CD4-positive, alpha-beta T cell treated with Interleukin-17A for 4 hours (primary cell): ENCODE measurements at regions not wholly inside any gene's neighbourhood (a gene's known extent, or its start where the extent isn't known, plus 50 kb on each side); places are given as distances from the start of the nearest gene placed in this dataset.
A peak's percentile ranks its signal among the peaks of the same experiment; 100 is the strongest.

ENCODE experiments used
- DNase-seq: peaks from one replicate; pipeline ENCODE4 v3.0.0-alpha.2; 2020; ENCODE audit warnings: mixed read lengths

GRCh38 chr1:193555662-193556441 is 369.4 kb upstream of the B3GALT2 start:
- no peak for DNase-seq

- DNase-seq: no peak
These were observed 367.2 kb upstream of the B3GALT2 start for GRCh38 chr1:193553564-193553963.

DNA sequence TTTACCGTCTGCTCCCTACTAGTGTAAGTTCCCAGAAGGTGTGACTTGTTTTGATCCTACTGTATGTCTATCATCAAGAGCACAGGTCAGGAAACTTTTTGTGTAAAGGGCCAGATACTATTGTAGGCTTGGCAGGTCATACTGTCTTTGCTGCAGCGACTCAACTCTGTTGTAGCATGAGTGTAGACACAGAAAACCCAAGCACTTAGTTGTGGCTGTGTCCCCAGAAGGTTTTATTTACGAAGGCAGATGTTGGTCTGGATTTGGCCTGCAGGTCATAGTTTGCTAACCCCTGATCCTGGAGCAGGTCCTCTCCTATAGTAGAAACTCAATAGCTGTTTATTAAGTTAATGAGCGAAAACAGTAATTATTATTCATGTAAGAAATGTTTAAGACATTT is 365.9 kb upstream of the B3GALT2 start:
- DNase-seq: no peak

GRCh38 chr1:193549081-193549480 is 362.7 kb upstream of the B3GALT2 start:
- no peak for DNase-seq

GRCh38 chr1:193545171-193545570 is 358.8 kb upstream of the B3GALT2 start:
- DNase-seq: no peak

DNA sequence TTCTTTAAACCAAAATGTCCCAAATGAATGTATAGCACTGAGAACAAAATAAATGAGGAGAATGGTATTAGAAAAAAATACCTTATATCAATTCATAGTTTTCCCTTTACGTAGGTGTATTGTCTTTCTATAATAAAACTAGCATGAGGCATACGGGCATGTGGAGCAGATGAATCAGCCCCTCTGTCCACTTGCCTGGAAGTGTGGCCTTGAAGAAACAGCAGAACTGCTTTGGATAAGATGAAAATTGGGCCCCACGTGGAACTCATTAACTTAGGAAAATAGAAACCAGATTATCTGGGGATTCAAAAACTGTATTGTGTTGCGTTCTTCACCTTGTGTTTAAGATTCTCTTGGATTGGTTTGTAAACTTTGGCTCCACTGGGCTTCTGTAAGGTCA is 356.8 kb upstream of the B3GALT2 start:
- DNase-seq: no peak

- no peak for DNase-seq
These were observed 356.3 kb upstream of the B3GALT2 start for GRCh38 chr1:193542690-193543089.

DNA sequence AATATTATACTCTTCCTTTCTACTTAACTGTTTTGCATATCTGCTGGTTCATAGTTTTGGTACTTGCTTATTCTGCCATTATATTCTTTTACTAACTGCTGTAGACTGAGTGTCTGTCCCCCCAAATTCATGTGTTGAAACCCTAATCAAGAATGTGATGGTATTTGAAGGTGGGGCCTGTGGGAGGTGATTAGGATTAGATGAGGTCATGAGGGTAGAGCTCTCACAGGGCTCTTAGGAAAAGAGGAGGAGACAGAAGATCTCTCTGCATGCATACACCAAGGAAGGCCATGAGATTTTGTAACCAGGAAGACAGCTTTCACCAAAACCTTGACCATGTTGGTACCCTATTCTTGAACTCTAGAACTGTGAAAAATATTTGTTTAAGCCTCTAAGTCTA is 354.1 kb upstream of the B3GALT2 start:
- peak; percentile 22 for DNase-seq

DNA sequence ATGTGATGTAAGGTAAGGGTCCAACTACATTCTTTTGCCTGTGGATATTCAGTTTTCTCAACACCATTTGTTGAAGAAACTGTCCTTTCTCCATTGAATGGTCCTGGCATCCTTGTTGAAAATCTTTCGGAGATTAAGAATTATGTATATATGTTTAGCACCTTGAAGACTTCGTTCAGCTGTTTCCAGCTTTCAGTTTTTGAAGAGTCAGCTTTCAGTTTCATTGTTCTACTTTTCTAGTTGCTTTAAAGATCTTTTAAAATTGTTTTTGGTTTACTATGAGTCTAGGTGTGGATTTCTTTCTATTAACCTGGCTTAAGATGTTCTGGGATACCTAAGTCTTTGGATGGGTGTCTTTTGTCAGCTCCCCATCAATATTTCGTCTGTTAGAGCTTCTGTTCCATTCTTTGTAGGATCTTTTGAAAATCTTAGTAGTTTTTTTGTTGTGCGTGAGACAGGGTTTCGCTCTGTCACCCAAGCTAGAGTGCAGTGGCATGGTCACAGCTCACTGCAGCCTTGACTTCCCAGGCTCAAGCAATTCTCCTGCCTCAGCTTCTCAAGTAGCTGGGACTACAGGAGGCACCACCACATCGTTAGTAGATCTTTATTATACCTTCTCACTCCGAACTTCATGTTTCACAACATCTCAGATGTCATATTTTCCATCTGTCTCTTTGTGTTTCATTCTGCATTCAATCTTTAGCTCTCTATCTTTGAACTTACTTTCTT is 353.5 kb upstream of the B3GALT2 start:
- peak; percentile 32 for DNase-seq

GRCh38 chr1:193538680-193539079 is 352.3 kb upstream of the B3GALT2 start:
- DNase-seq: peak; percentile 17

GRCh38 chr1:193538003-193538354 is 351.6 kb upstream of the B3GALT2 start:
- DNase-seq: no peak

- DNase-seq: peak; percentile 69
These were observed 351.0 kb upstream of the B3GALT2 start for GRCh38 chr1:193537266-193538002.

DNA sequence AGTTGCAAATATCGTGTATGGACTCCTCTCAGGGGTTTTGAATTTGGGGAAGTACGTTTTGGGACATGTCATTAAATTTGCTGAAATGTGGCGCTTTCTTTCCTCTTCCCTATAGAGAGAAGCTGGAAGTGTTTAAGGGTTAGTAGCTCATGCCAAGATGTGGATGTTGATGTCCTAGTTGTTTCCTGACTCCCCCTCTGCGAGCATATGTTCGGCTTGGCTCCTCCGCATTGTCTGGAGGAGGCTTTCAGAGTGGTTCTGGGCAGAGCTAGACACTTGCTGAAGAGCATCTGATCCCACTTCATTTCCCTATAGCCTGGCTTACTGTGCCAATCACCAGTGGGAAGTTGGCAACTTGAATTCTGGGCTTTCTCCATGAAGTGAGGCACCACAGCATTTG is 347.4 kb upstream of the B3GALT2 start:
- no peak for DNase-seq

DNA sequence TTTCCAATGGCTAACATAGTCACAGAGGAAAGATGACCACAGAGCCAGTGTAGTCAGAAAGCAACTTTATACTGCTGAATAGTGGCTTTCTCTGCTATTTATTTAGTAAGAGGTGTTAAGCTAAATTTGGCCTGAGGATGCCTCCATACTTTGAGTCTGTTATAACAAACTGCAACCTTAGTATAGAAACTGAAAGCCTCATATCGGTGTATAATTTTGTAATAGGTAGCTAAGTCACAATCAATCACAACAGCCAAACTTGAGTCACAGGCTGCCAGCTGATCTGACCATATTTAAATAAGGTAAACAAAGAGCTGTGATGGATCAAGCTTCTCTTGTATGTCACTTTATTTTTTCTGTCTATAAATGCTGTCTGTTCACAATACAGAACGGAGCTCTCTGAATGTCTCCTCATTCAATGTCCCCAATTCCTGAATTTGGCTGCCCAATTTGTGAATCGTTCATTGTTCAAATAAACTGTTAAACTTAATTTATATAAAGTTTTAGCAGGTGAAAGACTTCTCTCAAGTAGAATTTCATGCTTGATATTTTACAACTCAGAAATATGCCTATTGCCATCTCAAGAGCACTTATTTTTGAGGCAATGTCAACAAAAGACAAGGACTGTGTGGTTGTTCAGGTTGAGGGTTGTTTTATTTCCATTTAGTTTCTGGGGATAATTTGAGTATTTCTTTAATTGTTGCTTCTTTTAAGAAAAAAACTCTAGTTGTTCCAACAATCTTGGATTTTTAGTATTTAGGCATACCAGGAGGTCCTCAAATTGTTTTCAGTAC is 339.7 kb upstream of the B3GALT2 start:
- DNase-seq: no peak

DNA sequence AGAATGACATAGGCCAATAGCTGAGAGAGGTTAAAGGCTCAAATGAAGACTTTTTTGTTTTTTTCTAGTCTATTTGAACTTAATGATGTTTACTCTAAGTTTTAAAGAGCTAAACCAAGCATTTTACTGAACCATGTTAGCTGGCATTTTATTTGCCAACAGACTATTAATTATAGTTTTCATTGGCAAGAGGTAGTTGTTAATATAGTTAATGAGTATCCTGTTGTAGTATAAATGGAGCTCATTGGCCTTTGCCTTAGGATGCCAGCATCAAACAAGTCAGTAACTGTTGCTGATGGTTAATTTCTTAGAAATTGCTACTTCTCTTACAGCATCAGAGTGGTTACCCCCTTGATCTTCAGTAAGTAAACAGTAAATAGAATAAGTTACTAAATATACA is 339.0 kb upstream of the B3GALT2 start:
- DNase-seq: no peak

- no peak for DNase-seq
These were observed 338.2 kb upstream of the B3GALT2 start for GRCh38 chr1:193524616-193525015.

GRCh38 chr1:193524021-193524420 is 337.6 kb upstream of the B3GALT2 start:
- DNase-seq: no peak

- no peak for DNase-seq
These were observed 334.1 kb upstream of the B3GALT2 start for GRCh38 chr1:193520472-193520871.

- DNase-seq: no peak
These were observed 333.5 kb upstream of the B3GALT2 start for GRCh38 chr1:193519922-193520321.

- DNase-seq: no peak
These were observed 330.5 kb upstream of the B3GALT2 start for GRCh38 chr1:193516755-193517388.

GRCh38 chr1:193514397-193514796 is 328.0 kb upstream of the B3GALT2 start:
- no peak for DNase-seq

GRCh38 chr1:193513032-193513431 is 326.6 kb upstream of the B3GALT2 start:
- DNase-seq: no peak
